ENCODE measurements at regions not wholly inside any gene's neighbourhood (a gene's known extent, or its start where the extent isn't known, plus 50 kb on each side); places are given as distances from the start of the nearest gene placed in this dataset.
A peak's percentile ranks its signal among the peaks of the same experiment; 100 is the strongest.

- Histone ChIP-seq H4K20me1 (ENCODE audit: insufficient read depth, low read length) (no peaks in the 10 kb centered on the region), H3K4me1 (ENCODE audit: low read length) (peaks cover 21% of the 10 kb centered on the region), H3K9me3 (replicated peaks; ENCODE audit: insufficient read depth, low read length) (no peaks in the 10 kb centered on the region), H3K27ac (ENCODE audit: low read length) (peak overlapping the region; percentile 45; the same call in 1 of the 2 replicates), H2AFZ (ENCODE audit: low read length) (no peak overlapping the region), H3K9me2 (replicated peaks; ENCODE audit: insufficient read depth, low read length) (no peaks in the 10 kb centered on the region), H3K4me2 (ENCODE audit: low read depth, low read length) (peak overlapping the region; percentile 41; the same call in 1 of the 2 replicates), H3K9ac (ENCODE audit: low read length) (no peak overlapping the region), H3K27me3 (replicated peaks; ENCODE audit: insufficient read depth, low read length) (no peaks in the 10 kb centered on the region), H3F3A (ENCODE audit: insufficient read depth, low read length) (peaks cover 12% of the 10 kb centered on the region), H3K36me3 (replicated peaks; ENCODE audit: insufficient read depth, low read length) (no peaks in the 10 kb centered on the region), H3K79me2 (ENCODE audit: low read length) (no peaks in the 10 kb centered on the region), H3K4me3 (ENCODE audit: low read length) (no peak overlapping the region)
- DNase-seq, result peak; percentile 73
- TF ChIP-seq CTCF (IDR thresholded peaks at IDR 0.05; ENCODE audit: low read length), result no peak
- TF ChIP-seq EZH2phosphoT487 (IDR thresholded peaks at IDR 0.05; ENCODE audit: low read length), result no peak
- no peak for TF ChIP-seq EZH2 (optimal IDR thresholded peaks at IDR 0.05; ENCODE audit: low read depth, low read length)
Observed at GRCh38 chr3:6721491-6721890, 139.4 kb upstream of the GRM7 start.

GRCh38 chr3:6723205-6723604 is 137.7 kb upstream of the GRM7 start:
- no peaks in the 10 kb centered on the region for H3K9me3 ChIP-seq (replicated peaks; ENCODE audit: insufficient read depth, low read length)
- H3K9me2 ChIP-seq (replicated peaks; ENCODE audit: insufficient read depth, low read length), result no peaks in the 10 kb centered on the region
- H3K79me2 ChIP-seq (ENCODE audit: low read length), result no peaks in the 10 kb centered on the region
- H3K36me3 ChIP-seq (replicated peaks; ENCODE audit: insufficient read depth, low read length), result no peaks in the 10 kb centered on the region
- H3K4me2 ChIP-seq (ENCODE audit: low read depth, low read length), result no peak overlapping the region
- TF ChIP-seq CTCF (IDR thresholded peaks at IDR 0.05; ENCODE audit: low read length) (no peak), EZH2 (optimal IDR thresholded peaks at IDR 0.05; ENCODE audit: low read depth, low read length) (no peak), EZH2phosphoT487 (IDR thresholded peaks at IDR 0.05; ENCODE audit: low read length) (no peak)
- DNase-seq, result no peak
- H3K4me3 ChIP-seq (ENCODE audit: low read length), result no peak overlapping the region
- no peak overlapping the region for H2AFZ ChIP-seq (ENCODE audit: low read length)
- no peaks in the 10 kb centered on the region for H4K20me1 ChIP-seq (ENCODE audit: insufficient read depth, low read length)
- no peaks in the 10 kb centered on the region for H3K27me3 ChIP-seq (replicated peaks; ENCODE audit: insufficient read depth, low read length)
- H3F3A ChIP-seq (ENCODE audit: insufficient read depth, low read length), result peaks cover 3% of the 10 kb centered on the region; the same call in 1 of the 2 replicates
- peaks cover 12% of the 10 kb centered on the region for H3K4me1 ChIP-seq (ENCODE audit: low read length)
- H3K27ac ChIP-seq (ENCODE audit: low read length), result no peak overlapping the region
- no peak overlapping the region for H3K9ac ChIP-seq (ENCODE audit: low read length)

- Histone ChIP-seq H3K79me2 (ENCODE audit: low read length) (no peaks in the 10 kb centered on the region), H3K27ac (ENCODE audit: low read length) (no peak overlapping the region), H2AFZ (ENCODE audit: low read length) (no peak overlapping the region), H3K9me2 (replicated peaks; ENCODE audit: insufficient read depth, low read length) (no peaks in the 10 kb centered on the region), H3K4me2 (ENCODE audit: low read depth, low read length) (no peak overlapping the region), H3K9ac (ENCODE audit: low read length) (no peak overlapping the region), H3K4me1 (ENCODE audit: low read length) (peaks cover 3% of the 10 kb centered on the region; the same call in 1 of the 2 replicates), H3K9me3 (replicated peaks; ENCODE audit: insufficient read depth, low read length) (no peaks in the 10 kb centered on the region), H4K20me1 (ENCODE audit: insufficient read depth, low read length) (no peaks in the 10 kb centered on the region), H3K36me3 (replicated peaks; ENCODE audit: insufficient read depth, low read length) (no peaks in the 10 kb centered on the region), H3K4me3 (ENCODE audit: low read length) (no peak overlapping the region), H3F3A (ENCODE audit: insufficient read depth, low read length) (no peaks in the 10 kb centered on the region), H3K27me3 (replicated peaks; ENCODE audit: insufficient read depth, low read length) (no peaks in the 10 kb centered on the region)
- DNase-seq, result no peak
- TF ChIP-seq EZH2phosphoT487 (IDR thresholded peaks at IDR 0.05; ENCODE audit: low read length) (no peak), CTCF (IDR thresholded peaks at IDR 0.05; ENCODE audit: low read length) (no peak)
Observed at GRCh38 chr3:6726811-6727210, 134.1 kb upstream of the GRM7 start.
